ENCODE measurements at regions not wholly inside any gene's neighbourhood (a gene's known extent, or its start where the extent isn't known, plus 50 kb on each side); places are given as distances from the start of the nearest gene placed in this dataset.

GRCh38 chr18:29879763-29880162, 1162.8 kb downstream of the DSC3 start:
- TF ChIP-seq CTCF (IDR thresholded peaks at IDR 0.05) (no peak), EZH2 (IDR thresholded peaks at IDR 0.05; ENCODE audit: borderline replicate concordance, insufficient read depth, low read depth, low read length, poor library complexity, severe bottlenecking) (no peak)

All from B cell (primary cell).